AG20443 (cell line): ENCODE measurements at regions not wholly inside any gene's neighbourhood (a gene's known extent, or its start where the extent isn't known, plus 50 kb on each side); places are given as distances from the start of the nearest gene placed in this dataset.

Source experiments
- DNase-seq: peaks from one replicate; pipeline ENCODE4 v3.0.0; 2012; ENCODE audit warnings: low spot score, mixed read lengths

- no peak for DNase-seq
Observed at GRCh38 chr6:91523511-91523910, 936.6 kb upstream of the MAP3K7 start.

- no peak for DNase-seq
Observed at GRCh38 chr6:91521999-91522398, 935.1 kb upstream of the MAP3K7 start.

GRCh38 chr6:91509711-91510110 is 922.8 kb upstream of the MAP3K7 start:
- DNase-seq: no peak

DNA sequence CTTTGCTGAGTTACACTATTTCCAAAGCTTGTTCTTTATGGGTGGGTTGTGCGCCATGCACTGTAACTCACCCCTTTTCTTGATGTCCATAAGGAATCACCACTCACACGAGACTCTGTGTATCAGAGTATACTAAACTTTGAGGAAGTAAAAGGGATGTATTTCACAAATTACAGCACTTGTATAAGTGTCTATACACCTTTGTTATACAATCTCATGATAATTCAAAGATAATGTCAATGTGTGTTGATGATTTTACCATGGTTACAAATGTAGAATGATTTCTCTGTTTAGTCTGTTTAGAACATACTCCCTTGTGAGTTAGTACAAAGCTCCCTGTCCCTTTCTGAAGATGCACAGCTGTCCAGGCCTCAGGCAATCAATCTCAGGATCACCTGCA is 922.2 kb upstream of the MAP3K7 start:
- no peak for DNase-seq

DNA sequence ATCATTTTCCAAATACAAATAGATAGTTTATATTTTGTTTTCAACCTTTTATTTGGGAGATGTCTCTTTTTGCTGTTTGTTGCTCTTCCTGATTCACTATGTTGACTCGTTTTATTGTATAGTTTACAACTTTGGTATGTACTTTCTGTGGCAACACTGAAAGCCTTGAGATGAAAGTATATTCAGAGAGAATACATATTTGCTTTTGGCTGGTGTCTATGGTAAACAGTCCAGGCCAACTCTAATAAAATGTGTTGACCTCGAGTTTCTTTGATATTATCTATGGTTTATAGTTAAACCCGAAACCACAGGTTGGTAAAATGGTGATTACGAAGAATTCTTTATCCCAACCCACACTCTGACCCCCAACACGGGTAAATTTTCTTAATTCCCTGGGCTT is 919.6 kb upstream of the MAP3K7 start:
- no peak for DNase-seq

- DNase-seq: no peak
Observed at GRCh38 chr6:91505199-91505598, 918.3 kb upstream of the MAP3K7 start.

DNA sequence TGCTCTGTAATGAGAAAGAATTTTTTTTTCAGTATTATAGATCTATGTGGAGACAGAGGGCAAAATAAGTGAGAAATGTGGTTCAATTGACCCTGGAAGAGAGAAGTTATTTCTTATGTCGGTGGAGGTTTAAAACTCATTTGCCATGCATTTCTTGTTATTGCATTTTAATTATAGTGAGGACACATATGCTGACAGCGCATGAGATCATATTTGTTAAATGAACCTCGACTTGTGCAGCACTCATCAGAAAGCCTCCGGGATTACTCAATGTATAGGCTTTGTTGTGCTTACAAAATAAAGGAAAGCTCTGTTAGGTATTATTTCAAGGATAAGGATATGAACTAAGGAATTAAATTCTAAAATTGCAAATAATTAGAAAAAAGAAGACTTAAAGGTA is 915.1 kb upstream of the MAP3K7 start:
- DNase-seq: no peak

DNA sequence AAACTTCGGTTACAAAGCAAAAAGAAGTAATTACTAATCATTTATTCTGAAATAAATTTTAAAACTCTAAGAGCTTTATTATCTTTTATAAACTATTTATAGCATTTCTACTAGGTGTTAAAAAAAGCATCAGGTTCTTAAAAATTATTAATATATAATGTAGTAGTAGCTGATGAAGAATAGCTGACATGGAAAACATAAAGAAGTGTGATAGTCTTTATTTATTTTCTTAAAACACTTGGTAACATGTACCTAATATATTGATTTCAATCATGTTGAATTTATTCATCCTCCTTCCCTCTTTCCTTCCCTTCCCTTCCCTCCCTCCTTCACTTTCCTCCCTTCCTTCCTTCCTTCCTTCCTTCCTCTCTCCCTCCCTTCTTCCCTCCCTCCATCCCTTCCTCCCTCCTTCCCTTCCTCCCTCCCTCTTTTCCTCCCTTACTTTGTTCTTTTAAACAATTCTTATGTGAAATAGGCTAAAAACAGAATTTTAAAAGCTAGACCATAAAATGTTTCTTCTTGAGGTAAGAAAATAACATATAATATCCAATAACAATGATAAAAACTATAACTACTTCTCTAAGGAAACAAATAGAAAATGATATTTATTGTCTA is 913.9 kb upstream of the MAP3K7 start:
- no peak for DNase-seq

DNA sequence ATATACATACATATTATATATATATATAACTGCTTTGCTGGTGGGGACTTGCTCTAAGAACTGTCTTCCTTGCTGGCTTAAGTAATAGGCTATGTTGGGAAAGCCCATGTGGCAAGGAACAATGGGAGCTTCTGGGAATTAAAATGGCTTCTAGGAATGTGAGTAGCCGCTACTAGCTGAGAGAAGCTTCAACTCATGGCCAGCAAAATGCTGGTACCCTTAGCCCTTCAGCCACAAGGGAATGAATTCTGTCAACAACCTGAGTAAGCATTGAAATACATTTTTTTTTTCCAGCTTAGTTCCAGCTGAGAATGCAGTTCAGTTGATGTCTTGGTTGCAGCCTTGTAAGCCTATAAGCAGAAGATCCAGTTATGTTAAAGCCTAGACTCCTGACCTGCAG is 911.7 kb upstream of the MAP3K7 start:
- no peak for DNase-seq

DNA sequence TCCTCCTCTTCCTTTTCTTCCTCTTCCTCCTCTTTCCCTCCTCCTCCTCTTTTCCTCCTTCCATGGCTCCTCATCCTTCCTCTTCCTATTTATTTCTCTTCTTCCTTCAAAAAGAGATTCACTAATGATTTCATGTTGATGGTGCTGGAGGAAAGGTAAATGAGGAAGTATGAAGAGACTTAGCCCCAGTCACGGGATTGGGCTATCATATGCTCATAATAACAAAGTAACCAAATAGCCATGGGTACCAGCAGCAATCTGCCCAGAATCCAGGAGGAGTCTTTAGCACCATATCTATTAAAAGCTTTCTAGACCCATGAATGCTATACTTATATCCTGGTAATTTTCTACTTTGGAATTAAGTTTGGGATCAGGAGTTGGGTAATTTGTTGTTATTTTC is 910.9 kb upstream of the MAP3K7 start:
- no peak for DNase-seq

DNA sequence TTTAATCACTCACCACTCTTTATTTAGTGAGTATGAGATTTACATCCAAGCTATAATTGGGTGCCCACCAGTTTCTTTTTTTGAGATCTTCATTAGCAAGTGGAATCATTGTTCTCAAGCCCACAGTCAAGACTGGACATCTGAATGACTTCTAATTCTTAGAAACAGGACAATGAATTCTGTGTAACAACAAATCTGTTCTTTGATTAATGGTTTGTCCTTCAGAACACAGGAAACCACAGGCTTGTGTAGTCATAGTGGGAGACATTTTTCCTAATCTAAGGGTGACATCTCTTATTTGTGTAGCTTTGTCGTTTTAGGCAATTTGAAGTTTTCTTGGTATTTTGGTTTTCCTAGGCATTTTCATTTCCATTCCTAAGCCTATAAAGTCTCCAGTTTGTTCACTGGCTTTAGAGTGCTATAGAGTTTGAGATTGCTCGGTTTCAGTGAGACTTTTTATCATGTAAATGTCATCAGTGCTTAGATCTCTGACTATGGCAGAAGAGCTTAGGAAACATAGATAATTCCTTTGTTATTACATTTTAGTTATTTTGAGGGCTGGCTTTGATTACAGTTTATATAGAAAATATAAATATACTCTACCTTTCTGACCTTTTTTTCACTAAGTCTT is 903.9 kb upstream of the MAP3K7 start:
- DNase-seq: no peak

GRCh38 chr6:91487696-91488392 is 901.0 kb upstream of the MAP3K7 start:
- no peak for DNase-seq

GRCh38 chr6:91486200-91486599 is 899.3 kb upstream of the MAP3K7 start:
- no peak for DNase-seq

DNA sequence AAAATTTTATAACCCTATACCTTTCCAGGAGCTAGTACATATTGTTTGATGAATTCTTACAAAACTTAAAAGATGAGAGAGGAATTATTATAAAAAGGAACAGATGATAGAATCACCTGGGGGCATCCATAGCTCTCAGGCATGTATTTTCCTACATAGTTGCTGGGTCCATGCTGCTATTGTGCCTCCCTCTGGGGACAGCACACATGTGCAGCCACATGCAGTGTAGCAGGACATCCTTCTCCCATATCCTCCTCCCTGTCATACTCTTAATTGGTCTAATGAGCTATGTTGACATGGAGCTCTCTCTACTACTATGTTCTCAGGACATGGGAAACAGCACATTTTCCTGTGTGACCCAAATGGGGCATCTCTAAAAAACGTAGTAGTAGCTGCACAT is 898.2 kb upstream of the MAP3K7 start:
- DNase-seq: no peak

DNA sequence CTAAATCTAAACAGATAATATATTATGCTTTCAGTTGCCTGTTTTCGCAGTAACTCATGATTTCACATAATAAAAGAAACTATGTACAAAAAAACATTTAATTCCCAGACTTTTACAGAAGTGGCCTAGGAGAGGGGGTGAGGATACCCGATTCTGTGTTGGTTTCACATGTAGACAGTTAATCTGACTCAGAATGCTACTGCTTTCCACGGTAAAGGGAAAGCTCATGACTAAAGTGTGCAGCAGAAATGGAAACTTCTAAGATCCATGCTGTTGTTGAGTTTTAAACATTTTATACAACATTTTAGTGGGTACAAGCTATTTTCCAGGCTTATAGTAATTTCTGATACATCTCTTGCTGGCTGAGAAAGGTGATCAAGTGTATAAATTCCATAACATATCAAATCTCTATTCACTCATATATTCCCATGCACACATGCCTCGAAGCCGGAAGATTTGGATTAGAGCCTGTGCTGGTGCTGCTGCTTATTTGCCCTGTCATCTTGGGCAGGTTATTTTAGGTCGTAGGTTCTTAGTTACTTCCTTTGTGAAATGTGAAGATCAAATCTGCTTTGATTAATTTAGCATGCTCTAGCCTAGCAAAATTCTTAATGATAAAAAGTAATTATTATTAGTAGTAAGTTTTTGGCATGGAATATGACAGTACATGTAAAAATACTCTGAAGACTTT is 896.7 kb upstream of the MAP3K7 start:
- DNase-seq: no peak

GRCh38 chr6:91482498-91482897 is 895.6 kb upstream of the MAP3K7 start:
- DNase-seq: no peak

- no peak for DNase-seq
Observed at GRCh38 chr6:91480402-91480801, 893.5 kb upstream of the MAP3K7 start.

DNA sequence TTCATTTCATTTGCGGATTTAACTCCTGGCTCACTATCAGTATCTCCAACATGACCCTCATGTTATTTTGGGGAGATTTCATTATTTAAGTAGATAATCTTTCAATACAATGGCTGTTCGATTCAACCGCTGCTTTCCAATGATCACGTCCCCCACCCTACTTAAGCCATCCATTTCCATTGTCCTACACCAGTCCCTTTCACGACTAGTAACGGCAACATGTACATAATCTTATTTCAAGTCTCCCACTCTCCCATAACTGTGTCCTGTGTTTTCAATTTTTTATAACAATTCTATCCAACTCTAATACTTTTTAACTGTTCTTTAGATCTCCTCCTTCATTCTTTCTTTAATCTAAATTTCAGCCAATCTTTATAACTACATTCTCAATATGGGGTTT is 890.8 kb upstream of the MAP3K7 start:
- no peak for DNase-seq

- peak; percentile 5 for DNase-seq
Observed at GRCh38 chr6:91476000-91476399, 889.1 kb upstream of the MAP3K7 start.

GRCh38 chr6:91465393-91465792 is 878.5 kb upstream of the MAP3K7 start:
- DNase-seq: no peak

DNA sequence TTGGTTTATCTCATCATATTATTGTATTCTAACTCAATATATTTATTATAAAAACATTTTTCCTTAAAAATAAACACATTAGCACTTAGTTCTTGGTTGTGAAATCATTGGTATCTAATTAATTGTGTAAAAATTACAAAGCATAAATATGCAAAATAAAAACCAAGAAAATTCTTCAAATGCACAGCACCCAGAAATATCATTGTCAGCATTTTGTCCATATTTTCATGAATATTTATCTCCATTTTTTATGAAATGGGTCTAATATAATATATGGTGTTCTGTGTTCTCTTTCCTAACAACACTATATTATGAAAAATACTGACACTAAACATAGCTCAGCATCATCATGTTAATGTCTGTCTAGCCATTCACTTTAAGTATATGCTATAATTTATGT is 877.8 kb upstream of the MAP3K7 start:
- DNase-seq: no peak

- DNase-seq: no peak
Observed at GRCh38 chr6:91464201-91464600, 877.3 kb upstream of the MAP3K7 start.

GRCh38 chr6:91462241-91462640 is 875.4 kb upstream of the MAP3K7 start:
- DNase-seq: no peak
